GM13976 (cell line): ENCODE measurements at regions not wholly inside any gene's neighbourhood (a gene's known extent, or its start where the extent isn't known, plus 50 kb on each side); places are given as distances from the start of the nearest gene placed in this dataset.

ENCODE experiments used
- DNase-seq: peaks from one replicate; pipeline ENCODE4 v3.0.0; 2012; ENCODE audit warnings: low spot score
- CTCF ChIP-seq: IDR thresholded peaks from 2 replicates; pipeline ENCODE4 v1.5.1; 2012; ENCODE audit warnings: borderline replicate concordance, mild to moderate bottlenecking; ENCODE audit not compliant: insufficient read depth; ENCODE audit errors: extremely low read depth, missing control alignments, control extremely low read depth
- in situ Hi-C: fragments of 300-500 bp; cut with MboI; formaldehyde crosslinking; loops from one replicate; pipeline ENCODE4 v1.12.0; 2022; ENCODE audit warnings: low sequenced_read_pairs, mixed read lengths, inconsistent platforms; ENCODE audit not compliant: unreplicated experiment

- TF ChIP-seq CTCF = no peak
- no peak for DNase-seq
- in situ Hi-C loops = no loop called here
Measured at GRCh38 chr5:157924490-157924889, 65.5 kb upstream of the CLINT1 start.

GRCh38 chr5:157923765-157924164 lies 64.8 kb upstream of the CLINT1 start:
- DNase-seq = no peak
- no peak for TF ChIP-seq CTCF
- in situ Hi-C loops = no loop called here

DNA sequence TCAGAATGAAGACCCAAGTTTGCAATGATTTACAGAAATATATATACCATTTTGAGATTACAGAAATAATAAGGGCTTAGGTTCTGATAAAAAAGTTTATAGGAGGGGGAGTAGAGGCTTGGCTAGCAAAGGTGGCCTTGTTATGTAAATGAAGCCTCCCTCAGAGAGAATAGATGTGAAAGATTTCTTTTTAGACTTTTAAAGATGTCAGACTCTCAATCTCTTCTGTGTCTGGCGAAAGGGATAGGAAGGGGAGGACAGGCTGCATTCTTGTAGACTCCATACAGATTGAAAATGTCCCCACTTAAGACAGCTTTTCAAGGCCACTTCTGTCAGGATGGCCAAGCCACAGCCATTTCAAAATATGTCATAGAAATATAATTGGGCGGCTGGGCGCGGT lies 63.1 kb upstream of the CLINT1 start:
- in situ Hi-C loops = no loop called here
- DNase-seq = no peak
- TF ChIP-seq CTCF = no peak

DNA sequence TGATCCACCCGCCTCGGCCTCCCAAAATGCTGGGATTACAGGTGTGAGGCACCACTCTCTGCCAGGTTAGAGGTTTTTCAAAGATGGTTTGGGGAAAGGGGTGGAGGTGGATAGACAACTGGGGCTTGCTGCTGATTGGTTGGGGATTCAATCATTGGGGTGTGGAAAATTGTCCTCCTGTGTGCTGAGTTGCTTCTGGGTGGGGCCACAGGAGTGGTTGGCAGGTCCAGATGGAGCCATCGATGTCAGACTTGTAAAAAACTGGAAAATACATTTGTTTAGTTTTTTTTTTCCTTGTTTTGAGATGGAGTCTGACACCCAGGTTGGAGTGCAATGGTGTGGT lies 61.9 kb upstream of the CLINT1 start:
- DNase-seq = no peak
- TF ChIP-seq CTCF = no peak
- in situ Hi-C loops = no loop called here

GRCh38 chr5:157918811-157919742 lies 60.1 kb upstream of the CLINT1 start:
- no peak for TF ChIP-seq CTCF
- no peak for DNase-seq
- in situ Hi-C loops = no loop called here

DNA sequence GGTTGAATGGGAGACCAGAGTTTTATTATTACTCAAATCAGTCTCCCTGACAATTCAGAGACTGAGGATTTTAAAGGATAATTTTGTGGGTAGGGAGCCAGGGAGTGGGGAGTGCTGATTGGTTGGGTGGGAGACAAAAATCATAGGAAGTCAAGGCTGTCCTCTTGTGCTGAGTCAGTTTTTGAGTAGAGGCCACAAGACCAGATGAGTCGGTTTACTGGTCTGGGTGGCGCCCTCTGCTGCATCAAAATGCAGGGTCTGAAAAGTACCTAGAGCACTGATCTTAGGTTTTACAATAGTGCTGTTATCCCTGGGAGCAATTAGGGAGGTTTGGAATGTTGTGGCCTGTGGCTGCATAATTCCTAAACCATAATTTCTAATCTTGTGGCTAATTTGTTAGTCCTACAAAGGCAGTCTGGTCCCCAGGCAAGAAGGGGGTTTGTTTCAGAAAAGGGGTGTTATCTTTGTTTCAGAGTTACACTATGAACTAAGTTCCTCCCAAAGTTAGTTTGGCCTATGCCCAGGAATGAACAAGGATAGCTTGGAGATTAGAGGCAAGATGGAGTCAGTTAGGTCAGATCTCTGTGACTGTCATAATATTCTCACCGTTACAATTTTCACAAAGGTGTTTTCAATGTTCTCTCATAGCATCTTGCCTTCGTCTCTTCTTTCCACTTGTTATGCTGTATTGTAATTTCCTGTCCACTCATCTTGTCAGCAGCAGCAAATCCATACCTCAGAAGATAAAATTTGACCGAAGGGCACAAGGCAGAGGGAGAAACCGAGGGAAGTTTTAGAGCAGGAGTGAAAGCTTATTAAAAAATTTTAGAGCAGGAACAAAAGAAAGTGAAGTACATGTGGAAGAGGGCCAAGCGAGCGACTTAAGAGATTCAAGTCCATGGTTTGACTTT lies 59.2 kb upstream of the CLINT1 start:
- in situ Hi-C loops = no loop called here
- peak; percentile 54 for DNase-seq
- TF ChIP-seq CTCF = no peak
